ENCODE measurements at regions not wholly inside any gene's neighbourhood (a gene's known extent, or its start where the extent isn't known, plus 50 kb on each side); places are given as distances from the start of the nearest gene placed in this dataset.

DNA sequence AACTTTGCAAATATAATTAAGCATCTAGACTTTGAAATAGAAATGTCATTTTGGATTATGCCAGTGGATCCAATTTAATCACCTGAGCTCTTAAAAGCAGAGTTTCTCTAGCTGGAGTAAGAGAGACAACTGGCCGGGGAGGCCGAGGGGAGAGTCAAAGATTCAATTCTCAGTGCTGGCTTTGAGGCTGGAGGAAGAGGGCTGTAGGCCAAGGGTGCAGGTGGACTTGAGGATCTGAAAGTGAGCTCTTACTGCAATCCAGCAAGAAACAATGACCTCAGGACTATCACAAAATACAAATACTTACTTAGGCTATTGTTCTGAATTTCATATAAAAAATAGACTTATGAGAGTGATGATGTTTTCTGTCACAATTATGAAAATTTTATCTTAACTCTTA lies 814.5 kb downstream of the CBLN2 start:
- Histone ChIP-seq H3K27me3 (no peaks in the 10 kb centered on the region), H3K27ac (no peak overlapping the region), H3K4me1 (no peaks in the 10 kb centered on the region), H3K36me3 (replicated peaks in 1 of 2; ENCODE audit: insufficient read depth in 1 of 2, low read depth in 2 of 2) (no peaks in the 10 kb centered on the region), H3K4me3 (no peak overlapping the region), H3K9me3 (no peaks in the 10 kb centered on the region)
- intact Hi-C loops (cut with DNase I): no loop called here
- WGBS, 2 donors: 59 to 64% methylated on average over 2 of the region's 2 CpGs
- TF ChIP-seq, protein P1, sequence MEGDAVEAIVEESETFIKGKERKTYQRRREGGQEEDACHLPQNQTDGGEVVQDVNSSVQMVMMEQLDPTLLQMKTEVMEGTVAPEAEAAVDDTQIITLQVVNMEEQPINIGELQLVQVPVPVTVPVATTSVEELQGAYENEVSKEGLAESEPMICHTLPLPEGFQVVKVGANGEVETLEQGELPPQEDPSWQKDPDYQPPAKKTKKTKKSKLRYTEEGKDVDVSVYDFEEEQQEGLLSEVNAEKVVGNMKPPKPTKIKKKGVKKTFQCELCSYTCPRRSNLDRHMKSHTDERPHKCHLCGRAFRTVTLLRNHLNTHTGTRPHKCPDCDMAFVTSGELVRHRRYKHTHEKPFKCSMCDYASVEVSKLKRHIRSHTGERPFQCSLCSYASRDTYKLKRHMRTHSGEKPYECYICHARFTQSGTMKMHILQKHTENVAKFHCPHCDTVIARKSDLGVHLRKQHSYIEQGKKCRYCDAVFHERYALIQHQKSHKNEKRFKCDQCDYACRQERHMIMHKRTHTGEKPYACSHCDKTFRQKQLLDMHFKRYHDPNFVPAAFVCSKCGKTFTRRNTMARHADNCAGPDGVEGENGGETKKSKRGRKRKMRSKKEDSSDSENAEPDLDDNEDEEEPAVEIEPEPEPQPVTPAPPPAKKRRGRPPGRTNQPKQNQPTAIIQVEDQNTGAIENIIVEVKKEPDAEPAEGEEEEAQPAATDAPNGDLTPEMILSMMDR (IDR thresholded peaks at IDR 0.05): no peak
- no peak for TF ChIP-seq POLR2A (IDR thresholded peaks at IDR 0.05)
- ATAC-seq (no peak), DNase-seq (no peak)

DNA sequence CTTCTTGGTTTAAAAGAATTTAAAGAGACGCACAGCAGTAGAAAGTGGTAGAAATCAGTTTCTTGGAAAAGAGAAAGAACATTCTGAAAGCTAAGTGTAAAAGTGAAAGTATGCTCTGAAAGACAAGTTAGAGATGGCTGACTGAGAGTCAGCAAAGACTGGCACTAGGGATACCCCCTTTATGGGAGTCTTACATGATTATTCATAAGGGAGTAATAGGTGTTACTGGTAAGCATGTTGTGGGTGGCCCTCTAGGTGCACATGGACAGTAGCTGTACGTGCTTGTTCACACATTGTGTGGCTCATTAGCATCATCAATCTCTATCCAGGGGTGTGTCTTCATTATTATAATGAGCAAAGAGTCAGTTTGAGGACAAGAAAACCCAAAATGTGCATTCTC lies 816.2 kb downstream of the CBLN2 start:
- no peaks in the 10 kb centered on the region for H3K27me3 ChIP-seq
- WGBS, 2 donors: 31 to 64% methylated on average over 2 of the region's 2 CpGs
- no peak for TF ChIP-seq POLR2A (IDR thresholded peaks at IDR 0.05)
- H3K9me3 ChIP-seq: no peaks in the 10 kb centered on the region
- H3K4me1 ChIP-seq: no peaks in the 10 kb centered on the region
- intact Hi-C loops (cut with DNase I): no loop called here
- H3K27ac ChIP-seq: no peak overlapping the region
- H3K36me3 ChIP-seq (replicated peaks in 1 of 2; ENCODE audit: insufficient read depth in 1 of 2, low read depth in 2 of 2): no peaks in the 10 kb centered on the region
- no peak overlapping the region for H3K4me3 ChIP-seq
- no peak for ATAC-seq
- DNase-seq: no peak

GRCh38 chr18:71725256-71725655 lies 818.9 kb downstream of the CBLN2 start:
- no peaks in the 10 kb centered on the region for H3K36me3 ChIP-seq (replicated peaks in 1 of 2; ENCODE audit: insufficient read depth in 1 of 2, low read depth in 2 of 2)
- no peak overlapping the region for H3K4me3 ChIP-seq
- H3K4me1 ChIP-seq: no peaks in the 10 kb centered on the region
- no peak overlapping the region for H3K27ac ChIP-seq
- no peaks in the 10 kb centered on the region for H3K27me3 ChIP-seq
- WGBS, 2 donors: 75 to 82% methylated on average over 2 of the region's 2 CpGs
- intact Hi-C loops (cut with DNase I): no loop called here
- DNase-seq (no peak), ATAC-seq (no peak)
- no peaks in the 10 kb centered on the region for H3K9me3 ChIP-seq
- TF ChIP-seq, protein P1 (IDR thresholded peaks at IDR 0.05): no peak
- no peak for TF ChIP-seq POLR2A (IDR thresholded peaks at IDR 0.05)

DNA sequence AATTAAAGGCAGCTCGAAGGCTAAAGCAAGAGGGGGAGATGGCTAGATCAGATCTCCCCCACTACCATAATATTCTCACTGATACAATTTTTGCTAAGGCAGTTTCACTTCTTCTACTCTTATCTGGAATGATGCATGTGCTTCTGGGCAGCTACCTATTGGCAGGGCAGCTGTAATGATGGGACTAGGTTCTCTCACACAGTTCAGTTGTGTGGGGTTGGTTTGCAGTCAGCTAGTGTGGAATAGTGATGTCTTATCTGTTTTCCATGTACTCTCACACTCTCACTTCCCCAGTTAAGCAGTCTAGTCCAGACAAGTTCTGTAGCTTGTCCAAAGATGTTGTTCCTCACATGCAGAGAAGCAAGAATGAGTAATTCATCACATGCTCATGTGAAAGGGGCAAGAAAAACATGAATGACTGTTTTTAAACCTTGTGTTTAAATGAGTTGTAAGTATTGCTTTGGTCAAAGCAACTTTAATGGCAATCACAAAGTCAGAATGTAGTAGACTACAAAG lies 836.1 kb downstream of the CBLN2 start:
- Histone ChIP-seq H3K27ac (no peak overlapping the region), H3K4me3 (no peak overlapping the region)

DNA sequence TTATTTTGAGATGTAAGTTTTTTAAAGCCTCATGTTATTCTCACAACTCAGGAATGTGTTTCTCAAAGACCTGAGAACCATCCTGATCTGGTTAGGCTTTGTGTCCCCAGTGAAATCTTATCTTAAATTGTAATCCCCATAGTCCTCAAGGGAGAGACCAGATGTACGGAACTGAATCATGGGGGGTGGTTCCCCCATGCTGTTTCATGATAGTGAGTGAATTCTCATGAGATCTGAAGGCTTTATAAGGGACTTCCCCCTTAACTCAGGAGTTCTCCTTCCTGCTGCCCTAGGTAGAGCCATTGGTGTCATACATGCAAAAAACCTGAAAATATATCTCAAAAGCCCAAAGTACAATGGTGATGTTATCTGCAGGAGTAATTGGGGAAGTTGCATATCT lies 836.7 kb downstream of the CBLN2 start:
- H3K27me3 ChIP-seq: no peaks in the 10 kb centered on the region
- no peaks in the 10 kb centered on the region for H3K36me3 ChIP-seq (replicated peaks in 1 of 2; ENCODE audit: insufficient read depth in 1 of 2, low read depth in 2 of 2)
- no peak overlapping the region for H3K4me3 ChIP-seq
- intact Hi-C loops (cut with DNase I): no loop called here
- no peak overlapping the region for H3K27ac ChIP-seq
- DNase-seq (no peak), ATAC-seq (no peak)
- 54% methylated on average over 1 of the region's 1 CpG for WGBS, 2 donors
- no peaks in the 10 kb centered on the region for H3K9me3 ChIP-seq
- H3K4me1 ChIP-seq: no peaks in the 10 kb centered on the region
- TF ChIP-seq, protein P1 (IDR thresholded peaks at IDR 0.05): no peak
- TF ChIP-seq POLR2A (IDR thresholded peaks at IDR 0.05): no peak

More for the DNA sequence above, 836.1 kb downstream of the CBLN2 start:
- WGBS, 2 donors: 33 to 55% methylated on average over 1 of the region's 1 CpG
- no peak for TF ChIP-seq POLR2A (IDR thresholded peaks at IDR 0.05)
- TF ChIP-seq, protein P1 (IDR thresholded peaks at IDR 0.05): no peak
- no peaks in the 10 kb centered on the region for H3K9me3 ChIP-seq
- H3K36me3 ChIP-seq (replicated peaks in 1 of 2; ENCODE audit: insufficient read depth in 1 of 2, low read depth in 2 of 2): no peaks in the 10 kb centered on the region
- ATAC-seq (no peak), DNase-seq (no peak)
- H3K27me3 ChIP-seq: no peaks in the 10 kb centered on the region
- H3K4me1 ChIP-seq: no peaks in the 10 kb centered on the region
- intact Hi-C loops (cut with DNase I): no loop called here
